PC-3 (cell line): ENCODE measurements at regions not wholly inside any gene's neighbourhood (a gene's known extent, or its start where the extent isn't known, plus 50 kb on each side); places are given as distances from the start of the nearest gene placed in this dataset.

Source experiments
- ATAC-seq: fragments of 200-7000 bp; cut with Tn5 transposase; 2 replicates; pipeline ENCODE4 v1.9.1; 2020; ENCODE audit warnings: mild to moderate bottlenecking, moderate library complexity
- BruUV-seq: library from RNA; stranded (reverse); fragments of 400-500 nt; replicated peaks from 2 replicates; lab custom pipeline; 2021; lab: Mats Ljungman, UMichigan
- CTCF ChIA-PET: fragments of 300-600 bp; sonication (Branson Sonifier 250); formaldehyde crosslinking; loops from one replicate; lab custom pipeline; 2022; ENCODE audit warnings: antibody characterized with exemption; lab: Charles Lee
- POLR2A ChIA-PET: fragments of 300-600 bp; sonication (Branson Sonifier 250); formaldehyde crosslinking; loops from one replicate; lab custom pipeline; 2022; ENCODE audit warnings: antibody characterized with exemption; ENCODE audit not compliant: unreplicated experiment; lab: Charles Lee
- DNase-seq: peaks from one replicate; pipeline ENCODE4 v3.0.0-alpha.2; 2015
- H2AFZ ChIP-seq: fragments of 300-600 bp; sonication (generic); 2 replicates; pipeline ENCODE4 v1.6.0; 2016; ENCODE audit warnings: antibody characterized with exemption, low read length
- H3F3A ChIP-seq: fragments of 300-600 bp; sonication (generic); one replicate; pipeline ENCODE4 v1.6.0; 2017; ENCODE audit warnings: antibody characterized with exemption, low read length, control low read depth, mild to moderate bottlenecking; ENCODE audit not compliant: unreplicated experiment
- H3K27ac ChIP-seq: fragments of 300-600 bp; sonication (generic); 2 replicates; pipeline ENCODE4 v1.5.1; 2016; ENCODE audit warnings: mild to moderate bottlenecking, low read length
- H3K27me3 ChIP-seq: fragments of 300-600 bp; sonication (generic); 2 replicates; pipeline ENCODE4 v1.6.1; 2016; ENCODE audit warnings: low read length, mixed read lengths
- H3K36me3 ChIP-seq: fragments of 300-600 bp; sonication (generic); 2 replicates; pipeline ENCODE4 v1.6.1; 2016; ENCODE audit warnings: low read depth, mixed run types, low read length, mixed read lengths
- H3K4me1 ChIP-seq: fragments of 300-600 bp; sonication (generic); 2 replicates; pipeline ENCODE4 v1.5.1; 2016; ENCODE audit warnings: low read length; ENCODE audit not compliant: insufficient read depth
- H3K4me2 ChIP-seq: fragments of 300-600 bp; sonication (generic); 2 replicates; pipeline ENCODE4 v1.6.0; 2016; ENCODE audit warnings: low read length
- H3K4me3 ChIP-seq: fragments of 300-600 bp; sonication (generic); 2 replicates; pipeline ENCODE4 v1.5.1; 2016; ENCODE audit warnings: mild to moderate bottlenecking, low read length, mixed read lengths
- H3K79me2 ChIP-seq: fragments of 300-600 bp; sonication (generic); 2 replicates; pipeline ENCODE4 v1.6.1; 2017; ENCODE audit warnings: low read length, mixed read lengths
- H3K9ac ChIP-seq: fragments of 300-600 bp; sonication (generic); 2 replicates; pipeline ENCODE4 v1.6.0; 2016; ENCODE audit warnings: mild to moderate bottlenecking, low read length
- H3K9me2 ChIP-seq: fragments of 300-600 bp; sonication (generic); replicated peaks from 2 replicates; pipeline ENCODE4 v1.6.1; 2016; ENCODE audit warnings: mixed run types, low read length, mixed read lengths
- H3K9me3 ChIP-seq: fragments of 300-600 bp; sonication (generic); 2 replicates; pipeline ENCODE4 v1.6.1; 2016; ENCODE audit warnings: low read length, mixed read lengths
- H4K20me1 ChIP-seq: fragments of 300-600 bp; sonication (generic); 2 replicates; pipeline ENCODE4 v1.6.1; 2016; ENCODE audit warnings: low read length, mixed read lengths
- CTCF ChIP-seq: fragments of 300-600 bp; sonication (generic); conservative IDR thresholded peaks from 2 replicates; pipeline ENCODE4 v1.5.1; 2017; ENCODE audit warnings: antibody characterized with exemption, low read depth, mild to moderate bottlenecking, low read length
- EZH2 ChIP-seq: fragments of 300-600 bp; sonication (generic); IDR thresholded peaks from one replicate; pipeline ENCODE4 v1.6.1; 2017; ENCODE audit warnings: antibody characterized with exemption, mild to moderate bottlenecking, low read length; ENCODE audit not compliant: unreplicated experiment
- EZH2phosphoT487 ChIP-seq: fragments of 300-600 bp; sonication (generic); IDR thresholded peaks from 2 replicates; pipeline ENCODE4 v1.6.1; 2018; ENCODE audit warnings: mild to moderate bottlenecking, antibody characterized with exemption, low read length, borderline replicate concordance
- intact Hi-C: fragments of 100-400 bp; cut with micrococcal nuclease; formaldehyde crosslinking; loops from 2 replicates; pipeline ENCODE4 v1.9.0; 2023

GRCh38 chr9:2955575-2955974 lies 111.7 kb upstream of the PUM3 start:
- ChIA-PET POLR2A (no interaction called here), CTCF (no interaction called here)
- intact Hi-C loops = no loop called here
- Histone ChIP-seq H4K20me1 (no peaks in the 10 kb centered on the region), H3K4me3 (no peak overlapping the region), H3K9me2 (no peaks in the 10 kb centered on the region), H3K9ac (no peak overlapping the region), H3K36me3 (no peaks in the 10 kb centered on the region), H3K27ac (no peak overlapping the region), H3K79me2 (no peaks in the 10 kb centered on the region), H3K27me3 (peaks cover 14% of the 10 kb centered on the region), H3K4me1 (no peaks in the 10 kb centered on the region), H3K9me3 (no peaks in the 10 kb centered on the region), H3K4me2 (no peak overlapping the region), H3F3A (no peaks in the 10 kb centered on the region), H2AFZ (no peak overlapping the region)
- DNase-seq (no peak), ATAC-seq (no peak)
- no TSS peak for BruUV-seq
- TF ChIP-seq EZH2 = no peak
- TF ChIP-seq CTCF = no peak
- no peak for TF ChIP-seq EZH2phosphoT487

- ChIA-PET POLR2A (no interaction called here), CTCF (no interaction called here)
- no peaks in the 10 kb centered on the region for H3K9me3 ChIP-seq
- H3K4me2 ChIP-seq = no peak overlapping the region
- H3K36me3 ChIP-seq = no peaks in the 10 kb centered on the region
- no peaks in the 10 kb centered on the region for H4K20me1 ChIP-seq
- H3F3A ChIP-seq = no peaks in the 10 kb centered on the region
- no peak for DNase-seq
- intact Hi-C loops = no loop called here
- H3K27me3 ChIP-seq = peaks cover 51% of the 10 kb centered on the region
- no TSS peak for BruUV-seq
- no peaks in the 10 kb centered on the region for H3K79me2 ChIP-seq
- no peaks in the 10 kb centered on the region for H3K9me2 ChIP-seq
- no peak overlapping the region for H3K4me3 ChIP-seq
- H3K4me1 ChIP-seq = no peaks in the 10 kb centered on the region
- no peak overlapping the region for H3K27ac ChIP-seq
- H2AFZ ChIP-seq = no peak overlapping the region
- ATAC-seq = no peak
- H3K9ac ChIP-seq = no peak overlapping the region
- no peak for TF ChIP-seq EZH2
- no peak for TF ChIP-seq CTCF
- TF ChIP-seq EZH2phosphoT487 = no peak
These were observed 95.5 kb upstream of the PUM3 start for GRCh38 chr9:2939368-2939767.

- ChIA-PET CTCF (no interaction called here), POLR2A (no interaction called here)
- Histone ChIP-seq H2AFZ (no peak overlapping the region), H3K4me1 (no peaks in the 10 kb centered on the region), H3F3A (no peaks in the 10 kb centered on the region), H3K9me3 (no peaks in the 10 kb centered on the region), H3K4me3 (no peak overlapping the region), H3K9me2 (no peaks in the 10 kb centered on the region), H3K27ac (no peak overlapping the region), H3K9ac (no peak overlapping the region), H3K36me3 (no peaks in the 10 kb centered on the region), H3K27me3 (peaks cover 26% of the 10 kb centered on the region), H3K79me2 (no peaks in the 10 kb centered on the region), H3K4me2 (no peak overlapping the region), H4K20me1 (no peaks in the 10 kb centered on the region)
- ATAC-seq (no peak), DNase-seq (no peak)
- intact Hi-C loops = no loop called here
- BruUV-seq = no TSS peak
- no peak for TF ChIP-seq EZH2
- TF ChIP-seq EZH2phosphoT487 = no peak
- no peak for TF ChIP-seq CTCF
These were observed 92.3 kb upstream of the PUM3 start for GRCh38 chr9:2936221-2936620.
